ENCODE measurements at regions not wholly inside any gene's neighbourhood (a gene's known extent, or its start where the extent isn't known, plus 50 kb on each side); places are given as distances from the start of the nearest gene placed in this dataset.

DNA sequence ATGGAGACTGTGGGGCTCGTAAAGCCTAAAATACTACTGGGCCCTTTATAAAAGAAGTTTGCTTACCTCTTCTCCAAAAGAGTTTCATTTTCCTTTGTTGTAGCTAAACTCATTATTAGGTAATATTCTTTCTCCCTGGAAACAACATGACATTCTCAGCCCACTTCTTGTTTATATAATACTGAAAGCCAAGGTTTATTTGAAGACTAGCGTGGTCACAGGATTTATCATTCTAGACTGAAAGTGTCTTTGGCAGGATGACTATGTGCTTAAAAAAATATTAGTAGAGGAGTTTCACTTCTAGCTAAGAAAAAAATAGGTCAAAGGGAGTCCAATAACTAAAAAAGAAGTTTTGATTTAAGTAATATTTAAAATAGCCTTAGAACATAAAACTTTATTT lies 1085.2 kb upstream of the CADM2 start:
- Histone ChIP-seq H3K9me3 (replicated peaks; ENCODE audit: control insufficient read depth, insufficient read depth, low read depth, low read length) (no peaks in the 10 kb centered on the region), H3K4me1 (replicated peaks in 1 of 2; ENCODE audit: control insufficient read depth in 2 of 2, insufficient read depth in 2 of 2, low read length in 2 of 2) (no peaks in the 10 kb centered on the region), H3K27me3 (ENCODE audit: control insufficient read depth in 2 of 2, insufficient read depth in 2 of 2, low read length in 2 of 2) (no peaks in the 10 kb centered on the region), H2AFZ (ENCODE audit: low read depth, low read length) (no peak overlapping the region), H3K9me1 (ENCODE audit: control insufficient read depth, insufficient read depth, low read length) (no peaks in the 10 kb centered on the region), H3K4me2 (ENCODE audit: insufficient read depth, low read length) (no peak overlapping the region), H4K20me1 (replicated peaks; ENCODE audit: control insufficient read depth, insufficient read depth, low read length) (no peaks in the 10 kb centered on the region), H3K9ac (ENCODE audit: insufficient read depth in 1 of 2, low read depth in 2 of 2, low read length in 2 of 2) (no peak overlapping the region), H3K27ac (ENCODE audit: extremely low read depth, low read depth, low read length) (no peak overlapping the region), H3K36me3 (ENCODE audit: control insufficient read depth, insufficient read depth, low read length) (no peaks in the 10 kb centered on the region), H3K79me2 (ENCODE audit: control insufficient read depth, insufficient read depth, low read length) (no peaks in the 10 kb centered on the region), H3K4me3 (no peak overlapping the region)
- ChIA-PET POLR2A (no interaction called here), CTCF (ENCODE audit: low intra/inter-chr PET ratio) (no interaction called here)
- intact Hi-C loops (cut with micrococcal nuclease) (no loop called here), in situ Hi-C loops (cut with MboI) (no loop called here)
- WGBS (ENCODE audit: insufficient coverage, low coverage, missing lambda C conversion rate): 0% methylated on average over 2 of the region's 2 CpGs
- TF ChIP-seq BRD9 (IDR thresholded peaks at IDR 0.05; ENCODE audit: low read depth, partially characterized antibody): no peak
- TF ChIP-seq, protein P1, sequence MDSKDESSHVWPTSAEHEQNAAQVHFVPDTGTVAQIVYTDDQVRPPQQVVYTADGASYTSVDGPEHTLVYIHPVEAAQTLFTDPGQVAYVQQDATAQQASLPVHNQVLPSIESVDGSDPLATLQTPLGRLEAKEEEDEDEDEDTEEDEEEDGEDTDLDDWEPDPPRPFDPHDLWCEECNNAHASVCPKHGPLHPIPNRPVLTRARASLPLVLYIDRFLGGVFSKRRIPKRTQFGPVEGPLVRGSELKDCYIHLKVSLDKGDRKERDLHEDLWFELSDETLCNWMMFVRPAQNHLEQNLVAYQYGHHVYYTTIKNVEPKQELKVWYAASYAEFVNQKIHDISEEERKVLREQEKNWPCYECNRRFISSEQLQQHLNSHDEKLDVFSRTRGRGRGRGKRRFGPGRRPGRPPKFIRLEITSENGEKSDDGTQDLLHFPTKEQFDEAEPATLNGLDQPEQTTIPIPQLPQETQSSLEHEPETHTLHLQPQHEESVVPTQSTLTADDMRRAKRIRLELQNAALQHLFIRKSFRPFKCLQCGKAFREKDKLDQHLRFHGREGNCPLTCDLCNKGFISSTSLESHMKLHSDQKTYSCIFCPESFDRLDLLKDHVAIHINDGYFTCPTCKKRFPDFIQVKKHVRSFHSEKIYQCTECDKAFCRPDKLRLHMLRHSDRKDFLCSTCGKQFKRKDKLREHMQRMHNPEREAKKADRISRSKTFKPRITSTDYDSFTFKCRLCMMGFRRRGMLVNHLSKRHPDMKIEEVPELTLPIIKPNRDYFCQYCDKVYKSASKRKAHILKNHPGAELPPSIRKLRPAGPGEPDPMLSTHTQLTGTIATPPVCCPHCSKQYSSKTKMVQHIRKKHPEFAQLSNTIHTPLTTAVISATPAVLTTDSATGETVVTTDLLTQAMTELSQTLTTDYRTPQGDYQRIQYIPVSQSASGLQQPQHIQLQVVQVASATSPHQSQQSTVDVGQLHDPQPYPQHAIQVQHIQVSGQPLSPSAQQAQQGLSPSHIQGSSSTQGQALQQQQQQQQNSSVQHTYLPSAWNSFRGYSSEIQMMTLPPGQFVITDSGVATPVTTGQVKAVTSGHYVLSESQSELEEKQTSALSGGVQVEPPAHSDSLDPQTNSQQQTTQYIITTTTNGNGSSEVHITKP (IDR thresholded peaks at IDR 0.05; ENCODE audit: partially characterized antibody): no peak
- TF ChIP-seq MEF2A (IDR thresholded peaks at IDR 0.05; ENCODE audit: control insufficient read depth, low read depth, low read length): no peak
- TF ChIP-seq MCM3 (IDR thresholded peaks at IDR 0.05): no peak
- DNase-seq (ENCODE audit: extremely low read depth in 1 of 4, low spot score in 3 of 4): no peak
- ATAC-seq: no peak
- no TSS peak for BruUV-seq (replicated peaks)
- no peak for FAIRE-seq

Measured in K562 (cell line).